ENCODE measurements at regions not wholly inside any gene's neighbourhood (a gene's known extent, or its start where the extent isn't known, plus 50 kb on each side); places are given as distances from the start of the nearest gene placed in this dataset.
"Not testable (repeated sequence)": the region's sequence is repeated elsewhere in the genome, so short reads cannot be mapped to it uniquely, and the experiment has no call there.

DNA sequence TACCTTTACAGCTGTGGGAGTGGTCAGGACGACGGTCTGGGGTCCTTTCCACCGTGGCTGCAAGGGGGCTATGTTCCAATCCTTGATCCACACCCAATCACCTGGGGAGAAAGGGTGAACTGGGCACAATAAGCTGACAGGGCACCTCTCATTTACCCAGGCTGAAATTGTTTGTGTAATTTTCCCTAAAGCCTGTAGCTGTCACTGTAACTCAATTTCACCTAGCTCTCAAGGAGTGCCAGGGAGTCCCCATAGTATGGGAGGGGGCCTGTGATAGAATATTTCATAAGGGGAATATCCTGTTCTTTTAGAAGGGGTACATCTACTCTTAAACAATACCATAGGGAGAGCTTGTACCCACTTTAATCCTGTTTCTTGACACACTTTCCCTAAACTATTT lies 51.7 kb upstream of the COX7C start:
- intact Hi-C loops (cut with micrococcal nuclease; ENCODE audit: unreplicated experiment); CTCF ChIA-PET; H3K36me3 Mint-ChIP-seq (ENCODE audit: insufficient read depth, unreplicated experiment); DNase-seq; H3K9me3 Mint-ChIP-seq (ENCODE audit: low read depth, unreplicated experiment); H3K4me3 Mint-ChIP-seq (ENCODE audit: low read depth, unreplicated experiment); H3K27me3 Mint-ChIP-seq (ENCODE audit: unreplicated experiment); BruUV-seq (replicated peaks); H3K27ac Mint-ChIP-seq (ENCODE audit: unreplicated experiment): not testable (repeated sequence)
- TF ChIP-seq, protein P1, sequence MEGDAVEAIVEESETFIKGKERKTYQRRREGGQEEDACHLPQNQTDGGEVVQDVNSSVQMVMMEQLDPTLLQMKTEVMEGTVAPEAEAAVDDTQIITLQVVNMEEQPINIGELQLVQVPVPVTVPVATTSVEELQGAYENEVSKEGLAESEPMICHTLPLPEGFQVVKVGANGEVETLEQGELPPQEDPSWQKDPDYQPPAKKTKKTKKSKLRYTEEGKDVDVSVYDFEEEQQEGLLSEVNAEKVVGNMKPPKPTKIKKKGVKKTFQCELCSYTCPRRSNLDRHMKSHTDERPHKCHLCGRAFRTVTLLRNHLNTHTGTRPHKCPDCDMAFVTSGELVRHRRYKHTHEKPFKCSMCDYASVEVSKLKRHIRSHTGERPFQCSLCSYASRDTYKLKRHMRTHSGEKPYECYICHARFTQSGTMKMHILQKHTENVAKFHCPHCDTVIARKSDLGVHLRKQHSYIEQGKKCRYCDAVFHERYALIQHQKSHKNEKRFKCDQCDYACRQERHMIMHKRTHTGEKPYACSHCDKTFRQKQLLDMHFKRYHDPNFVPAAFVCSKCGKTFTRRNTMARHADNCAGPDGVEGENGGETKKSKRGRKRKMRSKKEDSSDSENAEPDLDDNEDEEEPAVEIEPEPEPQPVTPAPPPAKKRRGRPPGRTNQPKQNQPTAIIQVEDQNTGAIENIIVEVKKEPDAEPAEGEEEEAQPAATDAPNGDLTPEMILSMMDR (IDR thresholded peaks at IDR 0.05; ENCODE audit: unreplicated experiment) = peak; percentile 15
- H3K4me1 Mint-ChIP-seq (ENCODE audit: low read depth, unreplicated experiment) = peaks cover 23% of the 10 kb centered on the region
